Stimulated activated CD4-positive, alpha-beta T cell treated with anti-CD3 and anti-CD28 coated beads, Interleukin-12 subunit alpha, Interleukin-12 subunit beta, amount 100 ng/mL, for 24 hours (primary cell): ENCODE measurements at regions not wholly inside any gene's neighbourhood (a gene's known extent, or its start where the extent isn't known, plus 50 kb on each side); places are given as distances from the start of the nearest gene placed in this dataset.

Experiments
- DNase-seq, 2 experiments: peaks; one replicate each; pipeline ENCODE4 v3.0.0-alpha.2; 2020; ENCODE audit warnings: low read depth in 2 of 2

DNA sequence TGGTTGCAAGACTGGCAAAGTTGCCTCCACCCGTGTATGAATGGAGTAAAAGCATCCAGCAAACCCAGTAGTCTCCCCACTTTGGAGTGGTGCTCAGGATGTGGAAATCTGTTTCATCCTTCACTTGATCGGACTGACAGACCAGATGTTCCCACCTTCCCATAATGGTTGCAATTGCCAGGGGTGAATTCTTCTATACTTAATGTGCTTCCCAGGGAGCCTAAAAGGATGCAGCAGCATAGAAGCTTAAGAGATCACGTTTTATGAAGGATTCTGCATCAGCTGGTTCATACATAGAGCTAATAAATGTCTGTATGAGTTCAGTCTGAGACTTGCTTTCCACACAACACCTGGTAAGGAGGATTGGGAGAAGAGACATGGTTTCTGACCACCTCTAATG lies 198.8 kb upstream of the S1PR3 start:
- no peak for DNase-seq

DNA sequence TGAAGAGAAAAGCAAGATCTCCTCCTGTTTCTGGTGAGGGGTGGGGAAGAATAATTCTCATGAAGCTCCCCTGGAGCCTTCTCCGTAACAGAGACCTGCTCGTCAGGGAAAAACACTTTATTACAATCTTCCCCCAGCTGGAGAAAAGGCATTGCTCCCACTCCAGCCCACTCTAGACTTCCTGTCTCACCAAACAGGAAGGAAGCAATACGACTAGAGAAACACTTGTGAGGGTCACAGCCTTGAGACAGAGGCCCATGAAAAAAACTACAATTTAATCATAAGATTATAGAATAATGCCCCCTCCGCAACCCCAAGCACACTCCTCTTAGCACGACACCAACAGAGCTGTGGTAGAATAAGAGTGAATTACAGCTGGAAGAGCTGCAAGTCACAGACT lies 197.2 kb upstream of the S1PR3 start:
- no peak for DNase-seq

GRCh38 chr9:88796947-88797346 lies 194.3 kb upstream of the S1PR3 start:
- DNase-seq: no peak

DNA sequence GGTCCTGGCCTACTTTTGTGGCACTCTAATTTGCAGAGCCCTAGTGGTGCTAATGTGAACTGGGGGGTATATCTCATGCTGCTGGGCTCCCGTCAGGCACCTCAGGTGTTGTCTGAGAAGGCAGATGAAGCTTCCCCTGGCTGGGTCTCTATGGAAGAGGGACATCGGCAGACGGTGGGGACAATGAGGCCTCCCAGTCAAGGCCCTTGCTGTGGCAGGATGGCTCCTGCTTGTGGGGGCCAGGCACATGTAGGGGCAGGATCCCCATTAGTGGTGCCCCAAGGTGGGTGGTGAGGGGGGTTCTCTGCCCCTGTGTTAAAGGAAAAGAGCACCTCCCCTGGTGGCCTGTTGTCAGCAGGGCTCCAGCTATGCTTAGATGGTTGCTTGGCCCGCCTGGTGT lies 192.8 kb upstream of the S1PR3 start:
- DNase-seq: no peak

GRCh38 chr9:88799541-88800328 lies 191.5 kb upstream of the S1PR3 start:
- DNase-seq: no peak

GRCh38 chr9:88800329-88800682 lies 191.0 kb upstream of the S1PR3 start:
- DNase-seq: no peak

- no peak for DNase-seq
Measured at GRCh38 chr9:88801214-88801796, 190.0 kb upstream of the S1PR3 start.

DNA sequence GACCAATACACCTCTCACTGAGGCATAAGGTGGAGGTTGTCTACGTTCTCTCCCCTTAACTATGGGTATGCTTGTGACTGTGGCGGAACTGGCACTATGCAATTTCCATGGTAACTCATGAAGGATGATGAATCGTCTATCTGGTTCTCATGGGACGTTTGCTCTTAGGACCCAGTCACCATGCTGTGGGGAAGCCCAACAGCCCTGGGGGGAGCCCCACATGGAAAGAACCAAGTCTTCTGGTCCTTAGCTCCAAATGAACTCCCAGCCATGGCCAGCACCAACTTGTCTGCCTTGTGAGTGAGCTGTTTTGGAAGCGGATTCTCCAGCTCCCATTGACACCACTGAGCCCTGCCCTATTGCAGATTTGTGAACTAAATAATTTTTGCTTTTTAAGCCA lies 188.7 kb upstream of the S1PR3 start:
- DNase-seq: no peak

DNA sequence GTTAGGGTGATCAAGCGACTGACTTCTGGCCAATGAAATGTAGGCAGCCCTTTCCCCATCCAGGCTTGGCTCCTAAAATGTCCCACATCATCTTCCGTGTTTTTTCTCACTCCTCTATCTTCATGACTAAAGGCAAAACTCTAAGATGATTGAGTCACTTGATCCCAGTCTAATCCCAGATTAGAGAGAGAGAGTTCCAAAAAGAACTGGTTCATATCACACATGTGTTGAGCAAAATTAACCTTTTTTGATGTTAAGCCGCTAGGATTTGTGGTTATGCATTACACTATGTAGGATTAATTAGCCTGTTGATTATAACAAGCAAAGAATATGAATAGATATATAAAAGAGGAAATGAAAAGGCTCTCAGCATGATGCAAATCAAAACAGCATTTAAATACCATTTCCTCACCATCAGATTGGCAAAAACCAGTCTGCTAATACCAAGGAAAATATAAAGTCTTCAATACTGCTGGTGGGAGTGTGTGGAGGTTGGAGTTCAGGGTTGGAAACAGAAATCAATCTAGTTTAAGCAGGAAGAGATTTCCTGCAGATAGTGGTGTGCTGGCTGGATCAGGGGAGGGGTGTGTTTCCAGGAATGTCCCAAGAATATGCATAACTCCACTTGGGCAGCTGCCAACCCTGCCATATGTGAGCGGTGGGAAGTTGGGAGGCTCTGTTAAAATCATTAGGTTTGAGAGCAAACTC lies 187.6 kb upstream of the S1PR3 start:
- no peak for DNase-seq

DNA sequence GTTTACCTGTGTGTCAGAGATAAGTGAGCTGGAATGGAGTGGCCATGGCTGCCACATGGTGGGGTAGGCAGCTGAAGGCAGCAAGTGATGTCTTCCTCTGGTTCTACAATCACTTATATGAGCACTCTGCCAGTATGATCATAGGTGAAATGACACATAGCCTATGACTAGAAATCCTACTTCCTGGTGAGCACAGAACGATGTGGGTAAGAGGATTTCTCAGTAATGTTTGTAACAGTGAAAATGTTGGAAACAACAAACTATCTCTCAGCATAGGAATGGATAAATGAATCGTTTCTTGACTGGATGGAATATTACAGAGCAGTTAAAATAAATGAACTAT lies 187.0 kb upstream of the S1PR3 start:
- no peak for DNase-seq

- no peak for DNase-seq
Measured at GRCh38 chr9:88805217-88805943, 185.9 kb upstream of the S1PR3 start.

- DNase-seq: no peak
Measured at GRCh38 chr9:88807426-88807825, 183.8 kb upstream of the S1PR3 start.

- no peak for DNase-seq
Measured at GRCh38 chr9:88808019-88808656, 183.1 kb upstream of the S1PR3 start.

- DNase-seq: no peak
Measured at GRCh38 chr9:88808761-88809354, 182.4 kb upstream of the S1PR3 start.

GRCh38 chr9:88809355-88810161 lies 181.7 kb upstream of the S1PR3 start:
- no peak for DNase-seq

DNA sequence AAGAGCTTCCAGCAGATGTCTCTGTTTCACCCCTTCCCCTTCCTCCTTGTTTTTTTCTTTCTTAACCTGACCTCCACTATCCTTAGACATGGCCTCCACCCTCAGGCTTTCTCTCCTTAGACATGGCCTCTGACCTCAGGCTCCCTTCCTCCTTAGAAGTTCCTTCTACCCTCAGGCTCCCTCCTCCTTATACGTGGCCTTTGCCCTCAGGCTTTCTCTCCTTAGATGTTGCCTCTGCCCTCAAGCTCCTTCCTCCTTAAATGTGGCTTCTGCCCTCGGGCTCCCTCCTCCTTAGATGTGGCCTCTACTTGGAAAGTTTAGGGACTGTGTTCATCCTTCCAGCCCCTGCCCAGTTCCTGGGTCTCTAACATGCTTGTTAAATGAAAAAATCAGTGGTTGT lies 180.4 kb upstream of the S1PR3 start:
- no peak for DNase-seq

GRCh38 chr9:88811511-88811910 lies 179.8 kb upstream of the S1PR3 start:
- no peak for DNase-seq

DNA sequence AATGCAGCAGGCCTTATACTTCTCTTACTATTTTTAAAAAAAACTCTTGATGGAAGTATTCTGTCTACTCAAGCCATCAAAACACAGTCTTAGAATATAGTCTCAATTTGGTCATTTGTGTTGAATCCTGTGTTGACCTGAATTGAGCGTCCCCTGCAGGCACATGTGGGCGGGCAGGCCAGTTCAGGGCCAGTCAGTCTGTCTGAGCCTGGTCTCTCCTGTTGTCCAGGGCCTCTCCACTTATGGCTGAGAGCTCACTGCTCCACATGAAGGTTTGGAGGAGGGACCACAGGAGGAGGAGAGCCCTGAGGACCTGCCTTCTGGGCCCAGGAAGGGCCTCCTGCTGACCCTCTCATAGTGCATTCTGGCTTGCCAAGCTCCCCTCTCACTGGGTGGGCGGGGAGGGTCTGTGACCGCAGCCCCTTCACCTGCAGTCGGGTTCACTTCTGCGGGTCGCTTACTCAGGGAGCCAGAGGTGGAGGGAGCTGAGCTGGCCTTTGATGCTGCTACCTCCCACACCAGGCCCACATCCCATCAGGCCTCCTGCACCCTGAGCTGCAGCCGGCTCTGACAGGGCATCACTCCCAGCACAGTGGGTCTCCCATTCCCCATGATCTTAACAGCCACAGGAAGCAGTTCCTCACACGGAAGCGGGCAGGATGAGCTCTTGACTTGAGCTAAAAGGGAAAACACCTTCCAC lies 178.2 kb upstream of the S1PR3 start:
- DNase-seq: no peak

DNA sequence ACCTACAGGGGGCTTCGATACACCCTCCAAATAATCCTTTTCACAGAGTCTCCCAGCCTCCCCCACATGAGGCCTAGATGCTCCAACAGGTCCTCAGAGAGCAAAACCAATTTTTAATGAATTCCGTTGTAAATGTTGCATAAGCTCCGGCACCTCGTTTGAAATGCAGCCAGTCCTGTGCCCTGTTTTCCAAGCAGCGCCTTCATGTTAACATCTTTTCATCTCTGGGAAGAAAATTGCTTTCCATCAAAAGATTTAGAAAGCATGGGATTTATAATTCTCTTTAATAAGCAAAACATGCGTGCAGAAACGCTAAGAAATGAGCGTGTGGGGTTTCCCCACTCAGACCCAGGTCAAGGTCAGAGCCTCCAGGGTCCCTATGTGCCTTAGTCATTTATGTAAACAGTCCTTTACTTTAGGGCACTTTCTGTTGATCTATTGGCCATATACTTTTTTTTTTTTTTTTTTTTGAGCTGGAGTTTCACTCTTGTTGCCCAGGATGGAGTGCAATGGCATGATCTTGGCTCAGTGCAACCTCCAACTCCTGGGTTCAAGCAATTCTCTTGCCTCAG lies 177.5 kb upstream of the S1PR3 start:
- no peak for DNase-seq

- no peak for DNase-seq
Measured at GRCh38 chr9:88814577-88814976, 176.7 kb upstream of the S1PR3 start.
